ENCODE measurements at regions not wholly inside any gene's neighbourhood (a gene's known extent, or its start where the extent isn't known, plus 50 kb on each side); places are given as distances from the start of the nearest gene placed in this dataset.
"Not testable (repeated sequence)": the region's sequence is repeated elsewhere in the genome, so short reads cannot be mapped to it uniquely, and the experiment has no call there.

- DNase-seq (ENCODE audit: low read depth): no peak
Observed at GRCh38 chr1:228668553-228669241, 66.6 kb upstream of the RHOU start.

- peak; percentile 42 for DNase-seq (ENCODE audit: low read depth)
Observed at GRCh38 chr1:228669242-228669585, 66.1 kb upstream of the RHOU start.

GRCh38 chr1:228681076-228681565 is 54.2 kb upstream of the RHOU start:
- DNase-seq (ENCODE audit: low read depth): not testable (repeated sequence)

GRCh38 chr1:228683428-228683827 is 51.9 kb upstream of the RHOU start:
- DNase-seq (ENCODE audit: low read depth): no peak

- no peak for DNase-seq (ENCODE audit: low read depth)
Observed at GRCh38 chr1:228684607-228685006, 50.7 kb upstream of the RHOU start.

GRCh38 chr1:228685081-228685660 is 50.1 kb upstream of the RHOU start:
- DNase-seq (ENCODE audit: low read depth): no peak

Data from iris pigment epithelial cell (primary cell).